ENCODE measurements at regions not wholly inside any gene's neighbourhood (a gene's known extent, or its start where the extent isn't known, plus 50 kb on each side); places are given as distances from the start of the nearest gene placed in this dataset.

DNA sequence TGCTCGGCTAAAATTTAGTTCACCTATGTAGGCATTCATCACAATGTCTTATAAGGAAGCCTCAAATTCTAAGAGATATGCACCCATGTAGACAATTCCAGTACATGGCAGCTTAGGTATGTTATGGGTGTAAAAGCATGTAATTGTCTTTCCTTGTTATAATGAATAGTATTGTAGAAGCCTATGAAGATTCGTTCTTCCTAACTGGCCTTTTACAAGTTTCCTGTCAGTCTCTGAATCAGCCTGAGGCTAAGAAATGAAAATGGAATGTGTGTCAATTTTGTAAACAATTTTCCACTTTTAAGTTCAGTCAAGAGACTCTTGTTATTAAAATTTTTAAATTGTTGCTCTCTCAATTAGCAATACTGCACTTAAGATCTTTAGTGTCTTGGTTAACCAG, 189.9 kb upstream of the GALNT5 start:
- Histone ChIP-seq H3K4me1 (ENCODE audit: insufficient read depth, low read length) (no peaks in the 10 kb centered on the region), H3K27me3 (ENCODE audit: control insufficient read depth in 1 of 2, insufficient read depth in 2 of 2, low read length in 2 of 2) (no peaks in the 10 kb centered on the region), H3K9me3 (ENCODE audit: low read length) (no peaks in the 10 kb centered on the region), H3K9ac (ENCODE audit: low read length) (no peak overlapping the region), H3K27ac (ENCODE audit: low read depth, low read length) (no peak overlapping the region), H3K36me3 (ENCODE audit: insufficient read depth, low read length) (no peaks in the 10 kb centered on the region), H3K4me3 (ENCODE audit: low read depth in 1 of 2, low read length in 2 of 2) (no peak overlapping the region)

DNA sequence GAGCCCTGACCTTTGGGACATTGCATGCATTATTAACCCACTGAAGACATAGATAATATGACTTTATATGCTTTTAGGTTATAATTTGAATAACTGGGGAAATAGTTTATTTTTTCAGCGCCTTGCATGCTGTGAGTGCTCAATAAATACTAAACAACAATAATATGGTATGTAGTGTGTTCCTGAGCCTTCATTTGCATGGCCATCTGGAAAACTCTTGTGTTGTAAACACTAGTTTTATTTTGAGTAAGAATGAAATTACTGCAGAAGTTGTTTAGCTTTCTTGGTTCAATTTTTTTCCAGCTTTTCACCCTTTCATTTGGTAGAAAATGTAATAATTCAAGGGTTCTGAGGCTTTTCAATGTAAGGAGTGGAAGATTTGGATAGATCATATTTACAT, 189.3 kb upstream of the GALNT5 start:
- H3K27me3 ChIP-seq (ENCODE audit: control insufficient read depth in 1 of 2, insufficient read depth in 2 of 2, low read length in 2 of 2) = no peaks in the 10 kb centered on the region
- no peaks in the 10 kb centered on the region for H3K4me1 ChIP-seq (ENCODE audit: insufficient read depth, low read length)
- no peak overlapping the region for H3K9ac ChIP-seq (ENCODE audit: low read length)
- no peak overlapping the region for H3K27ac ChIP-seq (ENCODE audit: low read depth, low read length)
- H3K36me3 ChIP-seq (ENCODE audit: insufficient read depth, low read length) = no peaks in the 10 kb centered on the region
- no peaks in the 10 kb centered on the region for H3K9me3 ChIP-seq (ENCODE audit: low read length)
- H3K4me3 ChIP-seq (ENCODE audit: low read depth in 1 of 2, low read length in 2 of 2) = no peak overlapping the region

DNA sequence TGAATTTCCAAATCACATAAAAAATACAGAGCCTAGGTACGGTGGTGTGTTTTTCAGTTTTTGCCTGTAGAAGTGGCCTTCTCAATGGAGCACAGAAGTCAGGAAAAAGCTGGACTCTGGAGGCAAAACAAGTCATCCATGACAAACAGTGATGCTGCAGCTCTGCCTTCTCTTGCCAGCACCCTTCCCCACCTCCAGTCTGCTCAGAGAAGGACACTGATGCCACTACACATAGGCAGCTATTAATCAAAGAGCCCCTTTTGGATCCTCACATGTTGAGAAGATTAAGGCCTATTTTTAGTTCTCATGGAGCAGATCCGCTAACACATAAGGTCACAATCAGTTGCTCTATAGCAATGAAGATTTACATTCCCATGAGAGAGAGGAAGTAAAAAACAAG, 181.6 kb upstream of the GALNT5 start:
- no peak overlapping the region for H3K27ac ChIP-seq (ENCODE audit: low read depth, low read length)
- no peak overlapping the region for H3K9ac ChIP-seq (ENCODE audit: low read length)
- H3K9me3 ChIP-seq (ENCODE audit: low read length) = no peaks in the 10 kb centered on the region
- no peaks in the 10 kb centered on the region for H3K36me3 ChIP-seq (ENCODE audit: insufficient read depth, low read length)
- no peaks in the 10 kb centered on the region for H3K4me1 ChIP-seq (ENCODE audit: insufficient read depth, low read length)
- H3K4me3 ChIP-seq (ENCODE audit: low read depth in 1 of 2, low read length in 2 of 2) = no peak overlapping the region
- H3K27me3 ChIP-seq (ENCODE audit: control insufficient read depth in 1 of 2, insufficient read depth in 2 of 2, low read length in 2 of 2) = no peaks in the 10 kb centered on the region

DNA sequence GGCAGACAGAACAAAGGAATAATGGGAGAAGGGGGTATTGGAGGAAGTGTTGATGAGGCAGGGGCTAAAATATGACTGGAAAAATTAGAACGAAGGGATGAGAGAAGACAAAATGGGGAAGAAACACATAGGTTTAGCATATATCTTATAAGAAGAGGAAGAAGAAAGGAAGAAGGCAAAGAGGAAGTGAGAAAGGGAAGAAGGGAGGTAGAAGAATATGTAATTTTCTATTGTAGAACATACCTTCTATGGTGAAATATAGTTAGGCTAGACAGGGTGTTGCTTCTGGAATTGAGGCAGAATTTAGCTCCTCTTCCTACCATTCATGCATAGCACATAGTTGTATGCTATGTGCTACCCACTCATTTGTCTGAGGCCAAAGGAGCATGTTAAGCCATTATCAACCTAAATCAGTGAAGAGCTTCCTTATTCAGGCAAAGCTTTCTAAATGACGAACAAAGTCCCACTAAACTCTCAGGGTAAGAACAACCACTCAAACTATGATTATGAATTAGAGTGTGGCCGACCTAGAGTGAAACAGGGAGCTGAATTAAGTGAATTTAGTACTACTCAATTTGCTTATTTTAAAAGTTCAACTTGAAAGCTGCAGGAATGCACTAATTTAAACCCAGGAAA, 180.9 kb upstream of the GALNT5 start:
- no peaks in the 10 kb centered on the region for H3K4me1 ChIP-seq (ENCODE audit: insufficient read depth, low read length)

DNA sequence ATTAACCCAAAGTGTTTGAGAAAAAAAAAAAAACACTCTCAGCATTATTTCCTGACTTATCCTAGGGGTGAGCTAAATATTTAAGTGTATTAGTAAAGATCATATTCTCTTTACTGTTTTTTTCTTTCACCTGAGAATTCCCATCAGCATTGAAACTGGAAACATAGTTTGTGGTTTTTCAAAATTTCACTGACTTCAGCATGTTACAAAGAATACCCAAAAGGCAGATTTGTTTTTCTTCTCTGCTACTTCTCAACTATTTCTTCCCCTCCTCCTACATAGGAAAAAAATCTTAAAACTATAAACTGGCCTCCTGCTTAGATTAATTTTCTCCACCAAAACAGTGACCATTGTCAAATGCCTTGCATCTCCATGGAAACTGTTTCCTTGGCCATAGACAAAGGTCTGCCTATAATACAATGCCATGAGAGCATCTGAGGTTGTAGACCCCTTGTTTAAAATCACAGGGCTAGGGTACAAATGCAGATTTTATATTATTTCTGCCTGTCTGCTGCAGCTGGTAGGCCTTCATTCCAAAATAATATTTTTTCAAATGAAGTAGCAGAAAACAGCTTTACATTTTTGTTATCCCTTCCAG, 179.7 kb upstream of the GALNT5 start:
- Histone ChIP-seq H3K4me1 (ENCODE audit: insufficient read depth, low read length) (no peaks in the 10 kb centered on the region), H3K9ac (ENCODE audit: low read length) (no peak overlapping the region), H3K27ac (ENCODE audit: low read depth, low read length) (no peak overlapping the region)

More for the DNA sequence above, 180.9 kb upstream of the GALNT5 start:
- Histone ChIP-seq H3K9ac (ENCODE audit: low read length) (no peak overlapping the region), H3K36me3 (ENCODE audit: insufficient read depth, low read length) (no peaks in the 10 kb centered on the region), H3K9me3 (ENCODE audit: low read length) (no peaks in the 10 kb centered on the region), H3K27ac (ENCODE audit: low read depth, low read length) (no peak overlapping the region), H3K27me3 (ENCODE audit: control insufficient read depth in 1 of 2, insufficient read depth in 2 of 2, low read length in 2 of 2) (no peaks in the 10 kb centered on the region), H3K4me3 (ENCODE audit: low read depth in 1 of 2, low read length in 2 of 2) (no peak overlapping the region)

DNA sequence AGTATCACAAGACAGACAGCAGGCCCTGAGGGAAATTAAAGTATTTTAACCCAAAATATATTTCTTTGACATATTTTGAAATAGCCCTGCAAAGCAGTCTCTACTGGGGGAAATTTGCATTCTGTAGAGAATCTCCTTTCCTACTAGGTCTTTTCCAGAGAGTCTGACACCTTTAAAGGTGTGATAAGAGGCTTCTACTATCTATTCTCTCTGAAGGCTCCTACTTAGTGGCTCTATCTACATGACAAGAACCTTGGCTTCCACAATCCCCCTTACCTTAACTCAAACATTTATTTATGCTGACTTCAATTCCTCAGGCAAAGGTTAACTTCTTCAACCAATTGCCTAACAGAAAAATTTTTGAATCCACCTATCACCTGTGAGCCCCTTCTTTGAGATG, 174.6 kb upstream of the GALNT5 start:
- Histone ChIP-seq H3K4me1 (ENCODE audit: insufficient read depth, low read length) (no peaks in the 10 kb centered on the region), H3K4me3 (ENCODE audit: low read depth in 1 of 2, low read length in 2 of 2) (no peak overlapping the region), H3K27me3 (ENCODE audit: control insufficient read depth in 1 of 2, insufficient read depth in 2 of 2, low read length in 2 of 2) (no peaks in the 10 kb centered on the region), H3K9ac (ENCODE audit: low read length) (no peak overlapping the region), H3K9me3 (ENCODE audit: low read length) (no peaks in the 10 kb centered on the region), H3K27ac (ENCODE audit: low read depth, low read length) (no peak overlapping the region), H3K36me3 (ENCODE audit: insufficient read depth, low read length) (no peaks in the 10 kb centered on the region)

More for the DNA sequence above, 179.7 kb upstream of the GALNT5 start:
- Histone ChIP-seq H3K9me3 (ENCODE audit: low read length) (no peaks in the 10 kb centered on the region), H3K4me3 (ENCODE audit: low read depth in 1 of 2, low read length in 2 of 2) (no peak overlapping the region), H3K36me3 (ENCODE audit: insufficient read depth, low read length) (no peaks in the 10 kb centered on the region), H3K27me3 (ENCODE audit: control insufficient read depth in 1 of 2, insufficient read depth in 2 of 2, low read length in 2 of 2) (no peaks in the 10 kb centered on the region)

DNA sequence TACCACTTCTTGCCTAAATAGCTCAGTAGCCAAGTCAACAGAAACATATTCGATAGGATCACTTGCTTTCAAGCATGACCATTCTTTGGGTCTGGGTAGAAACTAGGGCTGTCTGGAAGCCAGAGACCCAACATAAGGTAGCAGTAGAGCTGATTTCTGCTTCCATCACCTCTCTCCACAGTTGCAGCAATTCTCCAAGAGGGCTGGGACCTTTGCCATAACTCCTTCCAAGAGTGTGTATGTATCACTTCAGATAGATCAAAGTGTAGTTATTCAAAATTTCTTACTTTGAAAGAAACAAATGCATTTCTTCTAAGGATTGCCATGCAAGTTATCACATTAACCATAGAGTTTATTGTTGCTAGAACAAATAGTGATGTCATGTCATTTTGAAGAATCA, 172.0 kb upstream of the GALNT5 start:
- H3K9ac ChIP-seq (ENCODE audit: low read length) = no peak overlapping the region
- H3K36me3 ChIP-seq (ENCODE audit: insufficient read depth, low read length) = no peaks in the 10 kb centered on the region
- H3K9me3 ChIP-seq (ENCODE audit: low read length) = no peaks in the 10 kb centered on the region
- H3K27me3 ChIP-seq (ENCODE audit: control insufficient read depth in 1 of 2, insufficient read depth in 2 of 2, low read length in 2 of 2) = no peaks in the 10 kb centered on the region
- H3K27ac ChIP-seq (ENCODE audit: low read depth, low read length) = no peak overlapping the region
- no peak overlapping the region for H3K4me3 ChIP-seq (ENCODE audit: low read depth in 1 of 2, low read length in 2 of 2)
- H3K4me1 ChIP-seq (ENCODE audit: insufficient read depth, low read length) = no peaks in the 10 kb centered on the region

DNA sequence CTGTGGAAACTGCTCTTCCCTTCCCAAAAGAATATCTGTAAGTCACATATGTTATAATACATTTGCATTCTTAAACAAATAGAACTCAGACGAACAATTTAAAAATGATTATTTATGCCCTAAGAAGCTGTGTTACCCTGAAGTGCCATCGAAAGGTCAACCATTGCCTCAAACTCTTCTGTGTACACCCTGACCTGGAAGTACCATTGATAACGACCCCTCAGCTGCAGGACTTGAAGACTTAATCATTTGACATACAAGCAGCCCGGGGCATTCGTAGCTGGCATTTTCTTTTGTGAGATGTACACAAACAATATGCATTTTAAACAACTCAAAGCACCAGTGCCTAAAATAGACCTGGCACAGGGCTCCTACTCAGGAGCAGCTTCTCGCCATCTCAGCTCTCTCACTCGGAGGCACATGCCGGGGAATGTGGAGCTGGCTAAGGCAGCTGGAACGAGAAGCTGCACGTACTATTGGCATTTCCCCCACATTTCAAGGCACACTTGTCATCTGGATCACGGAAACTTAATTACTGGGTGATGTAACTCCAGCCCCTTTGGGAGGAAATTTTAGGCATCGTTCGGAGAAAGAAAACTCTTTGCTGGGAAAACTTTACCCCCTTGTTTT, 170.0 kb upstream of the GALNT5 start:
- H3K9me3 ChIP-seq (ENCODE audit: low read length) = no peaks in the 10 kb centered on the region
- no peak overlapping the region for H3K27ac ChIP-seq (ENCODE audit: low read depth, low read length)
- no peak overlapping the region for H3K4me3 ChIP-seq (ENCODE audit: low read depth in 1 of 2, low read length in 2 of 2)
- H3K27me3 ChIP-seq (ENCODE audit: control insufficient read depth in 1 of 2, insufficient read depth in 2 of 2, low read length in 2 of 2) = no peaks in the 10 kb centered on the region
- H3K36me3 ChIP-seq (ENCODE audit: insufficient read depth, low read length) = no peaks in the 10 kb centered on the region
- no peaks in the 10 kb centered on the region for H3K4me1 ChIP-seq (ENCODE audit: insufficient read depth, low read length)
- no peak overlapping the region for H3K9ac ChIP-seq (ENCODE audit: low read length)

DNA sequence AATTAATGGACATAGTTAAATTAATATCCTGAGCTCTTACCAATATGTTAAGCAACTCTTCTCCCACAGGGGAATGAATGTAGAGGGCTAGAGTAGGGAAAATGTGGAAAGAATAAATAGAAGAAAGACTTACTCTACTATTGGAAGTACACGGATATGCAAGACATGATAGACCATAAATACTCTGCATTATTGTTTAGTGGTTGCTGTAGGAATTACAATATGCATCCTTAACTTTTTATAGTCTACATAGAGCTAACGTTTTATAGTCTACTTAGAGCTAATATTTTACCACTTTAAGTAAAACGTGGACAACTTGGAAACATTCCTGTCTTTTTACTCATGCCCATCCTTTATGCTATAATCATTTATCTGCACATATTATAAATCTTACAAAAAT, 163.8 kb upstream of the GALNT5 start:
- Histone ChIP-seq H3K36me3 (ENCODE audit: insufficient read depth, low read length) (no peaks in the 10 kb centered on the region), H3K4me3 (ENCODE audit: low read depth in 1 of 2, low read length in 2 of 2) (no peak overlapping the region), H3K27ac (ENCODE audit: low read depth, low read length) (no peak overlapping the region), H3K4me1 (ENCODE audit: insufficient read depth, low read length) (no peaks in the 10 kb centered on the region), H3K9me3 (ENCODE audit: low read length) (no peaks in the 10 kb centered on the region), H3K27me3 (ENCODE audit: control insufficient read depth in 1 of 2, insufficient read depth in 2 of 2, low read length in 2 of 2) (no peaks in the 10 kb centered on the region), H3K9ac (ENCODE audit: low read length) (no peak overlapping the region)

DNA sequence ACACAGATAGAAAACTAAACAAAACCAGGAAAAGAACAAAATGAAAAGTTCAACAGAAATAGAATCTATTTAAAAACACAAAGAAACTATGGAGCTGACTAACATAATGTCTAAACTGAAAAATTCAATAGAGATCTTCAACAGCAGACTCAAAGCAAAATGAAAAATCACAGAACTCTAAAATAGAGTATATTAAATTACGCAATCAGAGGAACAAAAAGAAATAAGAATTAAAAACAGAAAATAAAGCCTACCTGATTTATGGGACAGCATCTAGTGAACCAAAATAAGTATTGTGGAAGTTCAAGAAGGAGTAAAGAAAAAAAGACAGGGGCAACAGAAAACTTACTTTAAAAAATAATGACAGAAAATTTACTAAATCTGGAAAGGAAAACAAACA, 152.1 kb upstream of the GALNT5 start:
- no peaks in the 10 kb centered on the region for H3K9me3 ChIP-seq (ENCODE audit: low read length)
- H3K9ac ChIP-seq (ENCODE audit: low read length) = no peak overlapping the region
- H3K27ac ChIP-seq (ENCODE audit: low read depth, low read length) = no peak overlapping the region

DNA sequence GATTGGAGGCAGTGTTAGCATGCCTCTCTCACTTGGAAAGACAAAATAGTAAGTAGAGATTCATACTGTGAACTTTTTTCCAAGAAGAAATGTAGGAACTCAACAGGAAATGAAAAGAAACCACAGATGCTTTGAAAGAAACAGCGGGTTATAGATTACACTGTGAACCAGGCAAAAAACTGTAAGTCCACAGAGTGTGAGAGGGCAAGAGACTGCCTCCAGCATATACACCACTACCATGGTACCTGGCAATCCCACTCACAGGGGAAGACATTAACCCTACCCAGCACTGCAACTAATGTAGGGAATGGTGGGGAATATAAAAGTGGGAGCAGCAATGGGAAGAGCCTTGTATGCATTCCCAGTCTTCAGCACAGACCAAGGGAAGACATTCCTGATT, 150.6 kb upstream of the GALNT5 start:
- H3K4me3 ChIP-seq (ENCODE audit: low read depth in 1 of 2, low read length in 2 of 2) = no peak overlapping the region
- H3K27ac ChIP-seq (ENCODE audit: low read depth, low read length) = no peak overlapping the region
- H3K27me3 ChIP-seq (ENCODE audit: control insufficient read depth in 1 of 2, insufficient read depth in 2 of 2, low read length in 2 of 2) = no peaks in the 10 kb centered on the region
- no peaks in the 10 kb centered on the region for H3K36me3 ChIP-seq (ENCODE audit: insufficient read depth, low read length)
- H3K9me3 ChIP-seq (ENCODE audit: low read length) = no peaks in the 10 kb centered on the region
- H3K4me1 ChIP-seq (ENCODE audit: insufficient read depth, low read length) = no peaks in the 10 kb centered on the region
- no peak overlapping the region for H3K9ac ChIP-seq (ENCODE audit: low read length)

More for the DNA sequence above, 152.1 kb upstream of the GALNT5 start:
- H3K4me1 ChIP-seq (ENCODE audit: insufficient read depth, low read length) = no peaks in the 10 kb centered on the region
- H3K27me3 ChIP-seq (ENCODE audit: control insufficient read depth in 1 of 2, insufficient read depth in 2 of 2, low read length in 2 of 2) = no peaks in the 10 kb centered on the region
- H3K36me3 ChIP-seq (ENCODE audit: insufficient read depth, low read length) = no peaks in the 10 kb centered on the region
- no peak overlapping the region for H3K4me3 ChIP-seq (ENCODE audit: low read depth in 1 of 2, low read length in 2 of 2)

DNA sequence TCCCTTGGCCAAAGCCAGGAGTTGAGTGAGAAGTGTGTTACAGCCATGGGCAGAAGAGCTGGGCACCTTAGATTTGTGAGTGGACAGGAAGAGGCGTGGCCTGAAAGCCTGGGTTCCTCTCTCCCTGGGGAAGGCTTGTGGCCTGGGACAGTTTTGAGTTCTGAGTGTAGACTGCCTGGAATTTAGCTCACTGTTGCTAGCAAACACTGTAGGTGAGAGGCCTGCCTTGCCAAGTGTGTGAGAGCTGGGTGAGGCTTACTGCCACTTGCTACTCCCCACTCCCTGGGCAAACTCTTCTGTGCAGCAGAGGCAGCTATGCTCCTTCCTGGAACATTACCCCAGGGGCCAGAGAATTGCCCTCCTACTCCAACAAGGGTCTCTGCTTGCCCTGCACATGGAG, 150.0 kb upstream of the GALNT5 start:
- Histone ChIP-seq H3K4me3 (ENCODE audit: low read depth in 1 of 2, low read length in 2 of 2) (no peak overlapping the region), H3K27ac (ENCODE audit: low read depth, low read length) (no peak overlapping the region), H3K9ac (ENCODE audit: low read length) (no peak overlapping the region), H3K36me3 (ENCODE audit: insufficient read depth, low read length) (no peaks in the 10 kb centered on the region), H3K9me3 (ENCODE audit: low read length) (no peaks in the 10 kb centered on the region), H3K4me1 (ENCODE audit: insufficient read depth, low read length) (no peaks in the 10 kb centered on the region), H3K27me3 (ENCODE audit: control insufficient read depth in 1 of 2, insufficient read depth in 2 of 2, low read length in 2 of 2) (no peaks in the 10 kb centered on the region)
